GM18508 (cell line): ENCODE measurements at regions not wholly inside any gene's neighbourhood (a gene's known extent, or its start where the extent isn't known, plus 50 kb on each side); places are given as distances from the start of the nearest gene placed in this dataset.

Experiments
- ATAC-seq: cut with Tn5 transposase; IDR thresholded peaks from one replicate; pipeline ENCODE4 v1.9.1; 2021; ENCODE audit warnings: moderate number of reproducible peaks; ENCODE audit not compliant: insufficient read depth, unreplicated experiment

GRCh38 chr6:82571455-82571854 is 207.8 kb downstream of the TPBG start:
- no peak for ATAC-seq

GRCh38 chr6:82573254-82573972 is 209.8 kb downstream of the TPBG start:
- no peak for ATAC-seq

GRCh38 chr6:82576284-82576683 is 212.7 kb downstream of the TPBG start:
- no peak for ATAC-seq

- no peak for ATAC-seq
These were observed 220.6 kb downstream of the TPBG start for GRCh38 chr6:82584194-82584695.

GRCh38 chr6:82584856-82585255 is 221.2 kb downstream of the TPBG start:
- no peak for ATAC-seq

GRCh38 chr6:82588020-82588419 is 224.4 kb downstream of the TPBG start:
- ATAC-seq, result no peak

GRCh38 chr6:82588859-82589412 is 225.3 kb downstream of the TPBG start:
- ATAC-seq, result no peak

- peak; percentile 84 for ATAC-seq
These were observed 226.0 kb downstream of the TPBG start for GRCh38 chr6:82589509-82590206.

GRCh38 chr6:82597201-82597600 is 233.6 kb downstream of the TPBG start:
- ATAC-seq, result no peak

GRCh38 chr6:82602776-82603175 is 239.2 kb downstream of the TPBG start:
- ATAC-seq, result no peak

- no peak for ATAC-seq
These were observed 240.3 kb downstream of the TPBG start for GRCh38 chr6:82603871-82604270.

- no peak for ATAC-seq
These were observed 244.5 kb downstream of the TPBG start for GRCh38 chr6:82607998-82608725.

GRCh38 chr6:82608781-82609180 is 245.2 kb downstream of the TPBG start:
- ATAC-seq, result no peak

GRCh38 chr6:82611751-82612150 is 248.1 kb downstream of the TPBG start:
- ATAC-seq, result no peak

GRCh38 chr6:82612475-82613039 is 248.9 kb downstream of the TPBG start:
- ATAC-seq, result no peak

GRCh38 chr6:82614518-82614917 is 250.9 kb downstream of the TPBG start:
- ATAC-seq, result no peak

- ATAC-seq, result no peak
These were observed 252.9 kb downstream of the TPBG start for GRCh38 chr6:82616386-82617028.

- ATAC-seq, result no peak
These were observed 254.0 kb downstream of the TPBG start for GRCh38 chr6:82617648-82618047.

- ATAC-seq, result no peak
These were observed 256.0 kb downstream of the TPBG start for GRCh38 chr6:82619573-82619972.

GRCh38 chr6:82622461-82622860 is 258.8 kb downstream of the TPBG start:
- no peak for ATAC-seq
